HG02885 (cell line): ENCODE measurements at regions not wholly inside any gene's neighbourhood (a gene's known extent, or its start where the extent isn't known, plus 50 kb on each side); places are given as distances from the start of the nearest gene placed in this dataset.

ENCODE experiments used
- ATAC-seq: cut with Tn5 transposase; IDR thresholded peaks from one replicate; pipeline ENCODE4 v1.9.1; 2021; ENCODE audit warnings: mild to moderate bottlenecking; ENCODE audit not compliant: unreplicated experiment, poor library complexity

GRCh38 chr1:186738926-186739325, 58.7 kb upstream of the PTGS2 start:
- ATAC-seq, result peak; percentile 79

GRCh38 chr1:186736971-186737685, 56.9 kb upstream of the PTGS2 start:
- no peak for ATAC-seq

DNA sequence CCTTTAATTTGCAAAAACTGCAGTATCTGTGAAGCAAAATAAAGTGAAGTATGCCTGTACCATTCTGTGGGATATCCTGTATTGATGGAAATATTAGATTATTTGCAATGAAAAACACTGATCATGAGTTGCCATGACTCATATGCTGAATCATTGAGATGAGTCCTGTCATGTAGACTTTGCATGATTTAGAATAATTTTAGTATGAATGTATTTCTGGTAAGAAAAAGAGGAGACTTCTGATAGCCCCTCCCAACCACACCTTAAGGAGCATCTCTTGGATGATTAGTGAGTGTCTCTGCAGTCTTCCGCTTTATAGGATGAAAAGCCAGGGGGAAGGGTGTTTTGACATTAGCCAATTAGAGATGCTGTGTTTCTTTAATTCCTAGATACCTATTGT, 55.2 kb upstream of the PTGS2 start:
- no peak for ATAC-seq

DNA sequence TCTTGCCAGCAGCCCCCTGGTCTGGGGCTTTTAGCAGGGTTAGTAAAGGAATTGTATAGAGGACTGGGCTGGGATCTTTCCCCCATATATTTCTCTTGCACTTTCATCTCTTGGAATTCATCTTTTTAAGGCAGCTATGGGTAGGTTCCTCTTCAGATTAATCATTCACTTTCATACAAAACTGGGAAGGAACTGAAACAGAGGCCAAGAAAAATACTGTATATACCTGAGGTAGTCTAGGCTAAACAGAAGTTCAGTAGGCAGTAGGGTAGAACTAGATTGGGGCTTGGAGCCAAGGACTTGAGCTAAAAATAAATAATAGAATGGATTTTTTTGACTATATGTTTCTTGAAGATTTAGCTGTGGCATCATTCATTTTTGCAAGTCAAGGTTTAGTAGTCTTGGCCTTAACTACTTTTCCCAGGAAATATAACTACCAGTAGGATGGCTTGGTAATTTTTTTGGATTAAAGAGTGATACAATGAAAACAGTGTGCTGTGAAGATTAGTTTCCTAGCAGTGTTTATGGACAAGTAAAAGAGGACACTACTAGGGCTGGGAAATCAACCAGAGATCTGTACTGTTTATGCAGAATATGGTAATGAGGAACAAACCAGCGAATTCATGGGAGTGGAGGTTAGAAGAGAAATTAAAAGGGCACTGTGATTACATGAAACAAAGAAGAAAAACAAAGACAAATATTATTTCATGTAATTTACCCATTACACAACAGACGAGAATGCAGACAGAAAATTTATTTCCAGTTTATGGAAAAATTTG, 50.9 kb upstream of the PTGS2 start:
- no peak for ATAC-seq
